B cell (primary cell): ENCODE measurements at regions not wholly inside any gene's neighbourhood (a gene's known extent, or its start where the extent isn't known, plus 50 kb on each side); places are given as distances from the start of the nearest gene placed in this dataset.

Experiments used
- ATAC-seq: fragments of 200-7000 bp; cut with Tn5 transposase; one replicate; pipeline ENCODE4 v1.10.0; 2021; ENCODE audit warnings: low read depth, mild to moderate bottlenecking, moderate number of reproducible peaks, moderate library complexity
- CTCF ChIA-PET: fragments of 350-600 bp; sonication (Branson Sonifier 250); formaldehyde crosslinking; loops from one replicate; lab custom pipeline; 2021; ENCODE audit warnings: antibody characterized with exemption, inconsistent platforms; lab: Charles Lee
- POLR2A ChIA-PET: fragments of 350-600 bp; sonication (Branson Sonifier 250); formaldehyde crosslinking; loops from one replicate; lab custom pipeline; 2021; ENCODE audit warnings: antibody characterized with exemption; lab: Charles Lee
- DNase-seq: peaks from one replicate; pipeline ENCODE4 v3.0.0; 2013
- H2AFZ ChIP-seq: 2 replicates; pipeline ENCODE4 v1.6.1; 2012; ENCODE audit warnings: mild to moderate bottlenecking, low read depth, low read length; ENCODE audit not compliant: insufficient read depth, poor library complexity, severe bottlenecking
- H3K27ac ChIP-seq, 2 donors: 1 replicate in 1 of 2; 2 replicates in 1 of 2; pipeline ENCODE4 v1.5.1; 2012 to 2013; ENCODE audit warnings: low read length in 2 of 2, mild to moderate bottlenecking in 2 of 2, moderate library complexity in 1 of 2
- H3K27me3 ChIP-seq, 4 experiments: fragments of 200-600 bp in 1 of 4; sonication (generic) in 1 of 4; replicated peaks in 1 of 4; 1 replicate in 2 of 4; 2 replicates in 2 of 4; pipeline versions ENCODE4 v1.6.1 to v1.7.0; 2013 to 2016; ENCODE audit warnings: low read length in 3 of 4, mild to moderate bottlenecking in 2 of 4, mixed read lengths in 1 of 4, moderate library complexity in 1 of 4; ENCODE audit not compliant: insufficient read depth in 4 of 4, control insufficient read depth in 3 of 4; ENCODE audit errors: control extremely low read depth in 1 of 4
- H3K36me3 ChIP-seq, 2 experiments: replicated peaks in 1 of 2; 1 replicate in 1 of 2; 2 replicates in 1 of 2; pipeline versions ENCODE4 v1.6.1 to v1.7.1; 2013; ENCODE audit warnings: low read length in 1 of 2; ENCODE audit not compliant: insufficient read depth in 2 of 2, control insufficient read depth in 1 of 2; ENCODE audit errors: control extremely low read depth in 1 of 2, extremely low read depth in 1 of 2
- H3K4me1 ChIP-seq, 2 donors: fragments of 200-600 bp in 1 of 2; sonication (generic) in 1 of 2; 1 replicate in 1 of 2; 2 replicates in 1 of 2; pipeline versions ENCODE4 v1.5.1 to v1.6.1; 2013 to 2017; ENCODE audit warnings: low read length in 2 of 2; ENCODE audit not compliant: control insufficient read depth in 2 of 2, insufficient read depth in 2 of 2
- H3K4me2 ChIP-seq: replicated peaks from 2 replicates; pipeline ENCODE3; 2012; ENCODE audit warnings: mild to moderate bottlenecking, low read depth, low read length; ENCODE audit not compliant: poor library complexity, severe bottlenecking
- H3K4me3 ChIP-seq, 5 experiments: fragments of 200-600 bp in 1 of 5; sonication (generic) in 1 of 5; 1 replicate in 3 of 5; 2 replicates in 2 of 5; pipeline versions ENCODE4 v1.5.1 to v1.7.0; 2011 to 2016; ENCODE audit warnings: low read length in 4 of 5, mild to moderate bottlenecking in 4 of 5, low read depth in 2 of 5, control low read depth in 1 of 5, moderate library complexity in 1 of 5; ENCODE audit not compliant: insufficient read depth in 1 of 5; ENCODE audit errors: control extremely low read depth in 1 of 5, extremely low read depth in 1 of 5
- H3K79me2 ChIP-seq: fragments of 200-600 bp; sonication (generic); one replicate; pipeline ENCODE4 v1.6.0; 2016; ENCODE audit warnings: low read length; ENCODE audit not compliant: control insufficient read depth, insufficient read depth
- H3K9ac ChIP-seq: fragments of 200-600 bp; sonication (generic); 2 replicates; pipeline ENCODE4 v1.6.1; 2017; ENCODE audit warnings: mild to moderate bottlenecking, low read length, moderate library complexity
- H3K9me3 ChIP-seq, 3 donors: one replicate each; pipeline versions ENCODE4 v1.6.1 to v1.7.1; 2013; ENCODE audit warnings: low read length in 2 of 3; ENCODE audit not compliant: control insufficient read depth in 2 of 3, insufficient read depth in 1 of 3; ENCODE audit errors: control extremely low read depth in 1 of 3
- H4K20me1 ChIP-seq: 2 replicates; pipeline ENCODE4 v1.6.0; 2012; ENCODE audit warnings: mild to moderate bottlenecking, low read length; ENCODE audit not compliant: insufficient read depth, control insufficient read depth, poor library complexity, severe bottlenecking
- H3K27ac Mint-ChIP-seq: one replicate; pipeline ENCODE4 v1.8.0; 2021; ENCODE audit warnings: mixed read lengths
- H3K27me3 Mint-ChIP-seq: one replicate; pipeline ENCODE4 v1.8.0; 2021; ENCODE audit warnings: mixed read lengths
- H3K4me1 Mint-ChIP-seq: one replicate; pipeline ENCODE4 v1.8.0; 2021; ENCODE audit warnings: mixed read lengths
- H3K4me3 Mint-ChIP-seq: one replicate; pipeline ENCODE4 v1.8.0; 2021; ENCODE audit warnings: mixed read lengths
- H3K9me3 Mint-ChIP-seq: one replicate; pipeline ENCODE4 v1.8.0; 2022; ENCODE audit warnings: mixed read lengths; ENCODE audit not compliant: insufficient read depth
- EZH2 ChIP-seq: IDR thresholded peaks from 2 replicates; pipeline ENCODE4 v1.6.1; 2012; ENCODE audit warnings: borderline replicate concordance, low read depth, mild to moderate bottlenecking, moderate library complexity, low read length; ENCODE audit not compliant: insufficient read depth, poor library complexity, severe bottlenecking
- WGBS: methylation state at CpG from one replicate; pipeline ENCODE4 v1.1.5; 2013; ENCODE audit warnings: missing lambda C conversion rate; ENCODE audit not compliant: insufficient coverage; 5-methylcytosine and 5-hydroxymethylcytosine counted together
- intact Hi-C: fragments of 100-400 bp; cut with micrococcal nuclease; formaldehyde crosslinking; loops from one replicate; pipeline ENCODE4 v1.10.0; 2022
- TF ChIP-seq, protein P1 (sequence below): fragments of 200-600 bp; IDR thresholded peaks from one replicate; pipeline ENCODE4 v1.8.0; 2022; ENCODE audit warnings: antibody characterized with exemption, mild to moderate bottlenecking

DNA sequence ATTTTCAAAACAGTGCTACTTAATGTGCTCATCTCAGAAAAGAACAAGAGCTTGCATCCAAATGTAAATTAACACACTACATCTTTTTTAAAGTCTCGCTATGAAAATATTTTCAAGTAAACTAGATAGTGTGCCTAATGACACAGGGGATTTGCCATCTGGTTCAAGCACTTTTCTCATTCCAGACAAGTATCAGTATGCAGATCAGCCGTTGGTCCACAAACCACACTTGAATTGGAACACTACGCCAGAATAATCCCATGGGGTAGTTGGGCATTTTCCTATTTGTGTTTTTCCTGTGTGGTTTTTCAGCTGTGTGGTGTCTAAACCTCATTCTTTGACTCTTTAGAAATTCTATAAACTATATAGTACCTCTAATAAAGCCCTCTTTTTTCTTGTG is 256.2 kb downstream of the EPHA7 start:
- Histone ChIP-seq H4K20me1 (no peaks in the 10 kb centered on the region), H2AFZ (no peak overlapping the region), H3K27me3 (no peaks in the 10 kb centered on the region), H3K4me3 (no peak overlapping the region), H3K9me3 (no peaks in the 10 kb centered on the region), H3K4me1 (no peaks in the 10 kb centered on the region), H3K79me2 (no peaks in the 10 kb centered on the region), H3K36me3 (no peaks in the 10 kb centered on the region), H3K9ac (no peak overlapping the region), H3K27ac (no peak overlapping the region), H3K4me2 (no peak overlapping the region)
- ChIA-PET CTCF (no interaction called here), POLR2A (no interaction called here)
- Mint-ChIP-seq H3K27me3 (no peaks in the 10 kb centered on the region), H3K9me3 (no peaks in the 10 kb centered on the region), H3K4me1 (no peaks in the 10 kb centered on the region), H3K4me3 (no peak overlapping the region), H3K27ac (no peak overlapping the region)
- no CpG with 5 or more reads among the region's 3 CpGs for WGBS
- DNase-seq (no peak), ATAC-seq (no peak)
- TF ChIP-seq, protein P1, sequence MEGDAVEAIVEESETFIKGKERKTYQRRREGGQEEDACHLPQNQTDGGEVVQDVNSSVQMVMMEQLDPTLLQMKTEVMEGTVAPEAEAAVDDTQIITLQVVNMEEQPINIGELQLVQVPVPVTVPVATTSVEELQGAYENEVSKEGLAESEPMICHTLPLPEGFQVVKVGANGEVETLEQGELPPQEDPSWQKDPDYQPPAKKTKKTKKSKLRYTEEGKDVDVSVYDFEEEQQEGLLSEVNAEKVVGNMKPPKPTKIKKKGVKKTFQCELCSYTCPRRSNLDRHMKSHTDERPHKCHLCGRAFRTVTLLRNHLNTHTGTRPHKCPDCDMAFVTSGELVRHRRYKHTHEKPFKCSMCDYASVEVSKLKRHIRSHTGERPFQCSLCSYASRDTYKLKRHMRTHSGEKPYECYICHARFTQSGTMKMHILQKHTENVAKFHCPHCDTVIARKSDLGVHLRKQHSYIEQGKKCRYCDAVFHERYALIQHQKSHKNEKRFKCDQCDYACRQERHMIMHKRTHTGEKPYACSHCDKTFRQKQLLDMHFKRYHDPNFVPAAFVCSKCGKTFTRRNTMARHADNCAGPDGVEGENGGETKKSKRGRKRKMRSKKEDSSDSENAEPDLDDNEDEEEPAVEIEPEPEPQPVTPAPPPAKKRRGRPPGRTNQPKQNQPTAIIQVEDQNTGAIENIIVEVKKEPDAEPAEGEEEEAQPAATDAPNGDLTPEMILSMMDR = no peak
- TF ChIP-seq EZH2 = no peak
- intact Hi-C loops = no loop called here

DNA sequence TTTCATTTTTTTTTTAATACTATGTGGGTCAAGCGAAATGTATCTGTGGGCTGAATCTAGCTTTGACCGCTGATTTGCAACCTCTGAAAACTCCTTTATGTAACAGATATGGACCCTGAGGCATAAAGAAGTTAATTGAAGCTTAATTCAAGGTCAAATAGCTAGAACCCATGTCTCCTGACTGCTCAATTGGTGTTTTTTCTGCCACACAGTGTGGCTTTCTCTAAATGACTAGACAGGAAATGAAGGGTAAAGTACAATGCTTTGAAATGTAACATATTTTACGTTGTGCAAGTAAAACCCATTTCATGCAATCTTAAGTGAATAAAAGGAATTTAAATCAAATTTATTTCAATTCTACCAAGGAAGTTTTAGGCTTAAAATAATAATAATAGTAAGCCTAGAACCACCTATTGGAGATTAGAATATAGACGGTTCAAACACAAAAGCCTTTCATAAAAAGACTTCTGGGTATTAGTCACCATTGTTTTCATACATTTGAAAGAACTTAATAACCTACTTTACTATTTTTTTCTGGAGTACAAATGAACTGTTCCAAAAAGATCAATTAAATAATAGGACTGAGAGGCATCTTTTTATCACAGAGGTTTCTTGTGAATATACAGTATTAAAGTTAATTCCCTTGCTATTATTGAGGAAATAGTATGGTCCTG is 279.8 kb downstream of the EPHA7 start:
- H3K27ac ChIP-seq = no peak overlapping the region
- no peak for ATAC-seq
- no CpG with 5 or more reads among the region's 4 CpGs for WGBS
- no peak overlapping the region for H3K9ac ChIP-seq
- TF ChIP-seq EZH2 = no peak
- TF ChIP-seq, protein P1 = no peak
- no peaks in the 10 kb centered on the region for H3K27me3 ChIP-seq
- Mint-ChIP-seq H3K4me1 (no peaks in the 10 kb centered on the region), H3K27ac (no peak overlapping the region), H3K9me3 (no peaks in the 10 kb centered on the region), H3K4me3 (no peak overlapping the region), H3K27me3 (no peaks in the 10 kb centered on the region)
- no peaks in the 10 kb centered on the region for H3K36me3 ChIP-seq
- no peak overlapping the region for H3K4me3 ChIP-seq
- CTCF ChIA-PET = no interaction called here
- POLR2A ChIA-PET = no interaction called here
- H3K4me1 ChIP-seq = no peaks in the 10 kb centered on the region
- H3K4me2 ChIP-seq = no peak overlapping the region
- no peaks in the 10 kb centered on the region for H4K20me1 ChIP-seq
- intact Hi-C loops = no loop called here
- DNase-seq = no peak
- H3K9me3 ChIP-seq = no peaks in the 10 kb centered on the region
- H3K79me2 ChIP-seq = no peaks in the 10 kb centered on the region
- no peak overlapping the region for H2AFZ ChIP-seq
